Mammary epithelial cell (primary cell): ENCODE measurements at regions not wholly inside any gene's neighbourhood (a gene's known extent, or its start where the extent isn't known, plus 50 kb on each side); places are given as distances from the start of the nearest gene placed in this dataset.

ENCODE experiments used
- EZH2 ChIP-seq: IDR thresholded peaks from 2 replicates; pipeline ENCODE4 v1.6.1; 2012; ENCODE audit warnings: low read length, inconsistent platforms, borderline replicate concordance
- TF ChIP-seq, protein P1 (sequence below), 2 donors: IDR thresholded peaks in 1 of 2; conservative IDR thresholded peaks in 1 of 2; 2 replicates each; pipeline ENCODE4 v1.5.1; 2011 to 2012; ENCODE audit warnings: inconsistent platforms in 2 of 2, low read length in 2 of 2, mild to moderate bottlenecking in 2 of 2, control low read depth in 1 of 2, low read depth in 1 of 2; ENCODE audit not compliant: insufficient read depth in 1 of 2; ENCODE audit errors: extremely low read depth in 1 of 2

DNA sequence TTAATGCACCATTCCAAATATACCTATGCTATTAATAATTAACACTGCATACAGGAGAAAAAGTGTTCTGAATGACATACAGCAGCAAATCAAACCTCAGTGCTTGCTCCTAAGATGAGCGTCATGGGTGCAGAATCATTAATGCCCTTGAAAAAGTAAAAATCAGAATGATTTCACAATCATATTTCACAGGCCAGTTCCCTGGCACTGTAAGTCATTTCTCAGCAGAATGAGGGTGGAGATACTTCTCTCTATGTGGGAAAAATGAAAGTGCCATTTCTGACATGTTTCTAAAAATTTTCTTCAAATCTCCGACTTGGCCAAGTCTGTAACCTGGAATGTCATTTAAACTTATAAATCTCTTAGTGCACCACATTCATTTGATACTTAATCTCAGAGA lies 549.8 kb upstream of the AGTR1 start:
- TF ChIP-seq, protein P1, sequence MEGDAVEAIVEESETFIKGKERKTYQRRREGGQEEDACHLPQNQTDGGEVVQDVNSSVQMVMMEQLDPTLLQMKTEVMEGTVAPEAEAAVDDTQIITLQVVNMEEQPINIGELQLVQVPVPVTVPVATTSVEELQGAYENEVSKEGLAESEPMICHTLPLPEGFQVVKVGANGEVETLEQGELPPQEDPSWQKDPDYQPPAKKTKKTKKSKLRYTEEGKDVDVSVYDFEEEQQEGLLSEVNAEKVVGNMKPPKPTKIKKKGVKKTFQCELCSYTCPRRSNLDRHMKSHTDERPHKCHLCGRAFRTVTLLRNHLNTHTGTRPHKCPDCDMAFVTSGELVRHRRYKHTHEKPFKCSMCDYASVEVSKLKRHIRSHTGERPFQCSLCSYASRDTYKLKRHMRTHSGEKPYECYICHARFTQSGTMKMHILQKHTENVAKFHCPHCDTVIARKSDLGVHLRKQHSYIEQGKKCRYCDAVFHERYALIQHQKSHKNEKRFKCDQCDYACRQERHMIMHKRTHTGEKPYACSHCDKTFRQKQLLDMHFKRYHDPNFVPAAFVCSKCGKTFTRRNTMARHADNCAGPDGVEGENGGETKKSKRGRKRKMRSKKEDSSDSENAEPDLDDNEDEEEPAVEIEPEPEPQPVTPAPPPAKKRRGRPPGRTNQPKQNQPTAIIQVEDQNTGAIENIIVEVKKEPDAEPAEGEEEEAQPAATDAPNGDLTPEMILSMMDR (conservative IDR thresholded peaks at IDR 0.05 in 1 of 2, IDR thresholded peaks at IDR 0.05 in 1 of 2; ENCODE audit: extremely low read depth in 1 of 2, insufficient read depth in 1 of 2, low read depth in 1 of 2, low read length in 2 of 2), result no peak
- TF ChIP-seq EZH2, result no peak
